Epidermal melanocyte (primary cell): ENCODE measurements at regions not wholly inside any gene's neighbourhood (a gene's known extent, or its start where the extent isn't known, plus 50 kb on each side); places are given as distances from the start of the nearest gene placed in this dataset.
"Not testable (repeated sequence)": the region's sequence is repeated elsewhere in the genome, so short reads cannot be mapped to it uniquely, and the experiment has no call there.

ENCODE experiments used
- DNase-seq: peaks from one replicate; pipeline ENCODE4 v3.0.0; 2011; ENCODE audit warnings: low spot score; ENCODE audit not compliant: insufficient read length

GRCh38 chr2:11877764-11878163, 131.3 kb downstream of the LPIN1 start:
- DNase-seq, result no peak

- DNase-seq, result not testable (repeated sequence)
Measured at GRCh38 chr2:11885253-11885652, 138.8 kb downstream of the LPIN1 start.

GRCh38 chr2:11886899-11887298, 140.5 kb downstream of the LPIN1 start:
- DNase-seq, result not testable (repeated sequence)

GRCh38 chr2:11889101-11889850, 142.8 kb downstream of the LPIN1 start:
- DNase-seq, result no peak

GRCh38 chr2:11889854-11890253, 143.4 kb downstream of the LPIN1 start:
- no peak for DNase-seq

- DNase-seq, result no peak
Measured at GRCh38 chr2:11891028-11891427, 144.6 kb downstream of the LPIN1 start.

GRCh38 chr2:11891671-11892440, 145.4 kb downstream of the LPIN1 start:
- DNase-seq, result no peak

- DNase-seq, result no peak
Measured at GRCh38 chr2:11896386-11896785, 150.0 kb downstream of the LPIN1 start.

GRCh38 chr2:11898576-11898975, 152.1 kb downstream of the LPIN1 start:
- DNase-seq, result no peak

GRCh38 chr2:11899264-11899818, 152.9 kb downstream of the LPIN1 start:
- peak; percentile 38 for DNase-seq

GRCh38 chr2:11900891-11901290, 154.5 kb downstream of the LPIN1 start:
- not testable (repeated sequence) for DNase-seq

GRCh38 chr2:11901351-11902069, 155.1 kb downstream of the LPIN1 start:
- no peak for DNase-seq

- no peak for DNase-seq
Measured at GRCh38 chr2:11903085-11903606, 156.7 kb downstream of the LPIN1 start.

- DNase-seq, result no peak
Measured at GRCh38 chr2:11904029-11904428, 157.6 kb downstream of the LPIN1 start.

- DNase-seq, result no peak
Measured at GRCh38 chr2:11904941-11905340, 158.5 kb downstream of the LPIN1 start.

- no peak for DNase-seq
Measured at GRCh38 chr2:11907190-11907589, 160.8 kb downstream of the LPIN1 start.

GRCh38 chr2:11910971-11911370, 164.5 kb downstream of the LPIN1 start:
- DNase-seq, result no peak

- DNase-seq, result no peak
Measured at GRCh38 chr2:11912980-11913379, 166.5 kb downstream of the LPIN1 start.

- no peak for DNase-seq
Measured at GRCh38 chr2:11914455-11914854, 168.0 kb downstream of the LPIN1 start.

GRCh38 chr2:11915650-11916049, 169.2 kb downstream of the LPIN1 start:
- no peak for DNase-seq

GRCh38 chr2:11919953-11920352, 173.5 kb downstream of the LPIN1 start:
- no peak for DNase-seq
